Stomach smooth muscle (tissue), 2 donors: ENCODE measurements at regions not wholly inside any gene's neighbourhood (a gene's known extent, or its start where the extent isn't known, plus 50 kb on each side); places are given as distances from the start of the nearest gene placed in this dataset.

Experiments used
- H3K27ac ChIP-seq: one replicate; pipeline ENCODE4 v1.7.0; 2013; ENCODE audit warnings: mild to moderate bottlenecking, low read length, inconsistent platforms
- H3K27me3 ChIP-seq, 2 donors: one replicate each; pipeline ENCODE4 v1.7.0; 2013; ENCODE audit warnings: low read length in 2 of 2; ENCODE audit not compliant: insufficient read depth in 2 of 2, control insufficient read depth in 1 of 2
- H3K36me3 ChIP-seq, 2 donors: one replicate each; pipeline ENCODE4 v1.7.0; 2013; ENCODE audit warnings: low read length in 2 of 2; ENCODE audit not compliant: control insufficient read depth in 2 of 2, insufficient read depth in 2 of 2
- H3K4me1 ChIP-seq: one replicate; pipeline ENCODE4 v1.7.0; 2013; ENCODE audit warnings: low read length; ENCODE audit not compliant: control insufficient read depth, insufficient read depth
- H3K4me3 ChIP-seq, 2 donors: one replicate each; pipeline ENCODE4 v1.7.0; 2013; ENCODE audit warnings: low read length in 2 of 2
- H3K9ac ChIP-seq, 2 donors: one replicate each; pipeline ENCODE4 v1.7.0; 2013; ENCODE audit warnings: low read length in 2 of 2, mild to moderate bottlenecking in 1 of 2
- H3K9me3 ChIP-seq, 2 donors: one replicate each; pipeline ENCODE4 v1.7.0; 2013; ENCODE audit warnings: low read length in 2 of 2; ENCODE audit not compliant: control insufficient read depth in 2 of 2
- donor health status: healthy.
- donor health status: Pancreatic carcinoma.

DNA sequence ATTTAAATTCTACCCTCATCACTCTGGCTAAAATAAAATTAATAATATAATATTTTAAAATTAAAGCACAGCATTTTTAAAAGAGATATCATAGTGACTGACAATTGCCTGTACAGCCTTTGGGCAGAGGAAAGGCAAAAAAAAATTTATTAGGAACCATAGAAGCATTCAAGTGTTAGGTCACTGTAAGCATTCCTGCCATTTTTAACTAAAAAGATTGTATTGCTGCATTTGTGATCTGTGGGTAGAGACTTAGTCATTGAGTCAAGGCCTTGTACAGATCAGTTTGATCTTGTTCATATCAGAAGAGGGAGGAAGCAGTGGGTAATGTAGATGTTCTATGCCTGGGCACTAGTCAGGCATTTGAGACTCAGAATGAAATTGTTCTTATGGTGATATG, 109.9 kb downstream of the LYPLAL1 start:
- H3K9me3 ChIP-seq, result no peaks in the 10 kb centered on the region
- no peak overlapping the region for H3K27ac ChIP-seq
- no peaks in the 10 kb centered on the region for H3K27me3 ChIP-seq
- H3K4me3 ChIP-seq, result no peak overlapping the region
- no peaks in the 10 kb centered on the region for H3K4me1 ChIP-seq
- no peaks in the 10 kb centered on the region for H3K36me3 ChIP-seq
- no peak overlapping the region for H3K9ac ChIP-seq

DNA sequence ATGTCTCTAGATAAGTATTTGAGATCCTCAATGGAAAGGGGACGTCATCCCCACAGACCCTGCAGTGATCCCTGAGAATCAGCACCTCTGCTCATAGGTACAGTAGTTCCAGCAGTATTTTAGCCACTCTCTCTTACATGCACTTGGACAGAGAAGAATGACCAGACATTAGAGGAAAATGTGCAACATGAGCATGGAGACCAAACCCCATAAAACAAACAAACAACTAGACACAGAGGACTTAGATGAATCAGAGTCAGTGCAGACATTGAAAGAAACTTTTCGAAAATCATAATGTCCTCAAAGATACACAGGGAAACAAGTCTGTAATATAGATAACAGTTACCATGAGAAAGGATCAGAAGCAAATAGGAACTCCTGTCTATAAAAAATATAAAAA, 108.2 kb downstream of the LYPLAL1 start:
- Histone ChIP-seq H3K9ac (no peak overlapping the region), H3K9me3 (no peaks in the 10 kb centered on the region), H3K36me3 (no peaks in the 10 kb centered on the region), H3K27me3 (no peaks in the 10 kb centered on the region), H3K4me3 (no peak overlapping the region), H3K4me1 (no peaks in the 10 kb centered on the region), H3K27ac (no peak overlapping the region)

DNA sequence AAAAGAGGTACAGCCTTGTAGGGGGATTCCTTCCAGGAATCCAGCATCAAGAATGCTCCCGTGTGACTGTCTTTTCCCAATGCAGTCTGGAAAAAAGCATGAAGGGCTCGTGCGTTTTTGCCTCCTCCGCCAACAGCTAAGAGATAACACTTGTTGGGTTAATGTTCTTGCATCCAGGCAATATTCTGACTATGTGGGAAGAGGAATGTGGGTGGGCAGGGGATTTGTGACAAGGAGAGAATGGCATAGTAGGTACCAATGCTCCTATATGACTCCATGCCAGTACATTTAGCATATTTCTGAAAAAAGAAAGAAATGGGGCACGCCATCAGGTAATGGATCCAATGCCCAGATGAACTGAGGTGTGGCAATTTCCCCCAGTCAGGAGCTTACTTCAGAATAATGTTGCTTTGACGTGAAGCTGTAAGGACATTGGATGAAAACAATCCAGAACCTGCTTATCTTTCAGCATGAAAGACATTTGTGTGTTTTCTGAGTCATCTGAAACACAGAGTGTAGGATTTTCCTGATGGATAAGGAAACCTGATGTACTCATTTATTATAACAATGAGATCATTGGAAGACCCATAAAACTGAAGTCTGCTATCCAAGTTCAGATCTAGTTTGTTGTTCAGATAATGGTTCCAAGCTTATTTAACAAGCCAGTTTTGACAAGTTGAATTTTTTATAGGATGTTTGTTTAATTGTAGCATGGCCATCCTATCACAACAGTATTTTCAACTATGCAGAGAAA, 105.5 kb downstream of the LYPLAL1 start:
- Histone ChIP-seq H3K9ac (no peak overlapping the region), H3K36me3 (no peaks in the 10 kb centered on the region), H3K27ac (no peak overlapping the region), H3K4me3 (no peak overlapping the region), H3K9me3 (no peaks in the 10 kb centered on the region), H3K4me1 (no peaks in the 10 kb centered on the region), H3K27me3 (no peaks in the 10 kb centered on the region)

DNA sequence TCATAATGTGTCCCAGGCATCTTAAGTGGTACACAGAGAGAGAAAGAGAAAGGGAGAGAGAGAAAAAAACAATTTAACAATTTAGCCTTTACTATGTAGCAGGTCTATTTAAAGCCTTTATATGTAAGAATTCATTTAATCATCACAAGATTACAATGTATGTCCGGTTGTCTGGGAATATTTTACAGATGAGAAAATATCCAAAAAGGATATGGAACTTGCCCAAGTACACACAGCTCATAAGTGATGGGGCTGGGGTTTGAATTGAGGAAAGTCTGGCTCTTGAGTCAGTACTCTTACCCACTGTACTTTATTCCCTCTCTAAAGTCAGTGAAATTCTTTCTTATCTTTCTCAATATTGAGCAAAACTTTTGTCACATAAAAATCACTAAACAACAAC, 104.6 kb downstream of the LYPLAL1 start:
- Histone ChIP-seq H3K4me3 (no peak overlapping the region), H3K4me1 (no peaks in the 10 kb centered on the region), H3K27me3 (no peaks in the 10 kb centered on the region), H3K27ac (no peak overlapping the region), H3K36me3 (no peaks in the 10 kb centered on the region), H3K9ac (no peak overlapping the region), H3K9me3 (no peaks in the 10 kb centered on the region)

DNA sequence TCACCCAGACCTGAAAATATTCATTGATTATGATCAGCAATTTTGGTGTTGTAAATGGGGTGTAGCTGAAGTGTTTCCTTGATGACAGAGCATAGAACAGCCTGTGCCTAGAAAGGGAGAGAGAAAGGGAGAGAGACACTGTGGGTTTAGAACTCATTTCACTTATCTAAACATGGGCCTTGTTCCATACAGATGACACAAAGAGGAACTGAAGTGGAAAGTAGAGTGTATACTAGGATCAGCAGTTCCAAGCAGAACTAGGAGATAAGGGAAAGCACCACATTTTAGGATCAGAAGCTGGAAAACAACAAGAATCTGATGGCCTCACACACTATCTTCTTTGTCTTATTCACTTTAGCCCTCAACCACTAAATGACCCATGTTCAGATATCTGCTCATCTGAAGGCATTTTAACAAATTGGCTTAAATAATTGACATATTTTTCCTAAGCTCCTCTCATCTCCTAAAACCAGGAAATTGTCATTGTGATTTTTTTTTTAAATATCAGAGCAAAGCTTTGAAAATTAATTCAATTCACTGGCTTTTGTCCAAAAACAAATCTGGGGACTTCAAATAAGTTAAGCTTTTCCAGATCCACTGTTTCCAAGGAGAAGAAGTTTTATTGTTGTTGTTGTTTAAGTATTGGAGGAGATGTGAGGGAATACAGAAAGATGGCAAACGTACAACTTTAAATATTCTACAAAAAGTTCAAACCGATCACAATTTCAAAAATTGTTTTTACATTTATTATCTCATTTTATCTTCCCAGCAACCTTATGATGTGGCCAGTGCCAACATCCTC, 103.8 kb downstream of the LYPLAL1 start:
- no peak overlapping the region for H3K27ac ChIP-seq
- no peaks in the 10 kb centered on the region for H3K27me3 ChIP-seq
- H3K4me1 ChIP-seq, result no peaks in the 10 kb centered on the region
- H3K4me3 ChIP-seq, result no peak overlapping the region
- H3K9me3 ChIP-seq, result no peaks in the 10 kb centered on the region
- H3K9ac ChIP-seq, result no peak overlapping the region
- no peaks in the 10 kb centered on the region for H3K36me3 ChIP-seq

DNA sequence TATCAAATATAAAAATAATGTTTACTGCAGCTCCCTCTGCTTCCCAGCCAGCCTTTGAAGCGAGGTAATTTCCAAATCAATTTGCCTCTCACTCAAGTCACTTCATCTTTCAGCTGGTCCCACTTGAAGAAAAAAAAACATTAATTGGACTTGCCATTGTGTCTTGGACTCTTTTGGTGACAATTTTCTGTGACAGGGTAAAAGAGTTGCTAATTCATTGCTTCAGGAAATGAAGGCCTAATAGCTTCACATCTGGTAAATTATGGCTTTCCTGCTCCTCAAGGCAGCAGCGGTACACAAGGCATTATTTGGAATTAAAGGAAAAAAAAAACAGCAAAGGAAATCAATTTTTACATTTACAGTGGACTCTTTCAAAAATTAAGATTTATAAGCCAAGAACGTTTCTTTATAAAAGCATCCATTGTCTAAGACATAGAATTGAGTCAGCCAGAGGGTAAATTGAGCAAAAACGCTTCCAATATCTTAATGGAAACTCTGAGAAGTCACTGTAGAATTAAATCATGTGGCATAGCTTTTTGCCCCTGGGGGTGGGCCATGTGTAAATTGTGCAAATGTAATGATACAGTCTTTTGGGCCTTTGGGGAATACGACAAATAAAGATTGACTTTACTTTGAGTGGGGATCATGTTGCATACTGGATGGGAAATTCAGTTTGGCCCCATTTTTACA, 102.5 kb downstream of the LYPLAL1 start:
- Histone ChIP-seq H3K27ac (no peak overlapping the region), H3K27me3 (no peaks in the 10 kb centered on the region), H3K4me1 (no peaks in the 10 kb centered on the region), H3K36me3 (no peaks in the 10 kb centered on the region), H3K4me3 (no peak overlapping the region), H3K9ac (no peak overlapping the region), H3K9me3 (no peaks in the 10 kb centered on the region)

DNA sequence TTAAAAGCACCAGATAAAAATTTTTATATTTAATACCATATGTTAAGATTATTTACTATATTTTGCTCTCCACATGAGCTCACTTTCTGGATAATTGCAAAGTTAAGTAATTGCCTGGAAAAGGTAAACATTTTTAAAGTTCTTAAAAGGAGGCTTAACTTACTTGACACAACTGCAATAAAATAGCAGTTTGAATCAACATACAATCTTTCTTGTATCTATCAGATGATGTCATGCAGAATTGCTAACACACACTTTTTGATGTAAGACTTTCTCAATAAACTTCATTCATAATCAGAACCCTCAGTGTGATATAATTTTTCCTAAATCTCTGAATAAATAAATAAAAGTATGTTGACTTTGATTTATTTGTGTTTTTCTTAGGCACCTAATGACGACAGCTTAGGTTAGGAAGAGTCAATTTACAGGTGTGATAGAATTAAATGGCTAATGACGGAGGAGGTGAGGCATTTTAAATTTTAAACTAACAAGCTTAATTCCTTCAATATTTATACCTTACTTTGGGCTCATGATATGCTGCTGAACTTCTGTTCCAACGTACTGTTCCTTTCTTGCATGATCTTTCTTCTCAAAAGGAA, 99.5 kb downstream of the LYPLAL1 start:
- no peaks in the 10 kb centered on the region for H3K9me3 ChIP-seq

GRCh38 chr1:219271818-219272535, 98.3 kb downstream of the LYPLAL1 start:
- Histone ChIP-seq H3K4me1 (no peaks in the 10 kb centered on the region), H3K27me3 (no peaks in the 10 kb centered on the region), H3K27ac (no peak overlapping the region), H3K4me3 (peak overlapping the region in 1 of 2 donors; percentile 28), H3K9me3 (no peaks in the 10 kb centered on the region), H3K9ac (no peak overlapping the region), H3K36me3 (no peaks in the 10 kb centered on the region)

More for the DNA sequence above, 99.5 kb downstream of the LYPLAL1 start:
- Histone ChIP-seq H3K27ac (no peak overlapping the region), H3K9ac (no peak overlapping the region), H3K4me3 (no peak overlapping the region), H3K36me3 (no peaks in the 10 kb centered on the region), H3K27me3 (no peaks in the 10 kb centered on the region), H3K4me1 (no peaks in the 10 kb centered on the region)

- Histone ChIP-seq H3K9me3 (no peaks in the 10 kb centered on the region), H3K9ac (no peak overlapping the region), H3K4me3 (no peak overlapping the region), H3K27me3 (no peaks in the 10 kb centered on the region), H3K27ac (no peak overlapping the region), H3K4me1 (no peaks in the 10 kb centered on the region), H3K36me3 (no peaks in the 10 kb centered on the region)
Measured at GRCh38 chr1:219269171-219269570, 95.5 kb downstream of the LYPLAL1 start.

DNA sequence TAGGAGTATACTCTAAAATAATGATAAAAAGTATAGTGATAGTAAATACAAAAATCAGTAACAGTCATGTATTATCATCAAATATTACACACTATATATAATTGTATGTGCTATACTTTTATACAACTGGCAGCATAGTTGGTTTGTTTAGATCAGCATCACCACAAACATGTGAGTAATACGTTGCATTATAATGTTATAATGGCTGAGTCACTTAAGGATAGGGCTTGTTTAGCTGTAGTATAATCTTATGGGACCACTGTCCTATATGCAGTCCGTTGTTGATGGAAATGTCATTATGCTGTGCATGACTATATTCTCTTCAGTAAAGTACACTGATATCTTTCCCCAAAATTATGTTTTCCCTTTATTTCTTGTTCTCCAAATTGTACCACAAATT, 92.8 kb downstream of the LYPLAL1 start:
- Histone ChIP-seq H3K4me3 (no peak overlapping the region), H3K9ac (no peak overlapping the region), H3K27me3 (no peaks in the 10 kb centered on the region), H3K4me1 (no peaks in the 10 kb centered on the region), H3K36me3 (no peaks in the 10 kb centered on the region), H3K9me3 (no peaks in the 10 kb centered on the region), H3K27ac (no peak overlapping the region)
